PC-9 (cell line): ENCODE measurements at regions not wholly inside any gene's neighbourhood (a gene's known extent, or its start where the extent isn't known, plus 50 kb on each side); places are given as distances from the start of the nearest gene placed in this dataset.

Source experiments
- BruUV-seq: library from RNA; stranded (reverse); fragments of 400-500 nt; replicated peaks from 2 replicates; lab custom pipeline; 2021; lab: Mats Ljungman, UMichigan
- CTCF ChIA-PET: fragments of 300-600 bp; sonication (Branson Sonifier 250); formaldehyde crosslinking; loops from one replicate; lab custom pipeline; 2022; ENCODE audit warnings: antibody characterized with exemption; lab: Charles Lee
- POLR2A ChIA-PET: fragments of 300-600 bp; sonication (Branson Sonifier 250); formaldehyde crosslinking; loops from one replicate; lab custom pipeline; 2022; ENCODE audit warnings: antibody characterized with exemption; ENCODE audit not compliant: unreplicated experiment; lab: Charles Lee
- DNase-seq, 2 experiments: peaks; one replicate each; pipeline versions ENCODE4 v3.0.0 to v3.0.0-alpha.2; 2015 to 2022; ENCODE audit warnings: mixed read lengths in 1 of 2
- H2AFZ ChIP-seq: fragments of 200-600 bp; sonication (generic); 2 replicates; pipeline ENCODE4 v1.8.1; 2017; ENCODE audit warnings: antibody characterized with exemption
- H3F3A ChIP-seq: fragments of 200-600 bp; sonication (generic); 2 replicates; pipeline ENCODE4 v1.8.1; 2017; ENCODE audit warnings: antibody characterized with exemption, mild to moderate bottlenecking, low read depth; ENCODE audit not compliant: insufficient read depth
- H3K27ac ChIP-seq: fragments of 200-600 bp; sonication (generic); 2 replicates; pipeline ENCODE4 v1.6.1; 2016; ENCODE audit warnings: mixed run types
- H3K27me3 ChIP-seq: fragments of 200-600 bp; sonication (generic); 2 replicates; pipeline ENCODE4 v1.6.1; 2016; ENCODE audit warnings: low read depth, mixed run types; ENCODE audit not compliant: insufficient read depth
- H3K36me3 ChIP-seq: fragments of 200-600 bp; sonication (generic); 2 replicates; pipeline ENCODE4 v1.6.1; 2016; ENCODE audit warnings: low read depth, mixed run types
- H3K4me1 ChIP-seq: fragments of 200-600 bp; sonication (generic); replicated peaks from 2 replicates; pipeline ENCODE4 v1.6.1; 2016; ENCODE audit warnings: mixed run types; ENCODE audit not compliant: insufficient read depth
- H3K4me2 ChIP-seq: fragments of 200-600 bp; sonication (generic); 2 replicates; pipeline ENCODE4 v1.6.1; 2017; ENCODE audit warnings: mixed run types
- H3K4me3 ChIP-seq: fragments of 200-600 bp; sonication (generic); 2 replicates; pipeline ENCODE4 v1.6.1; 2016; ENCODE audit warnings: mixed run types
- H3K79me2 ChIP-seq: fragments of 200-600 bp; sonication (generic); 2 replicates; pipeline ENCODE4 v1.6.1; 2017; ENCODE audit warnings: low read depth, mixed run types
- H3K9me2 ChIP-seq: fragments of 200-600 bp; sonication (generic); 2 replicates; pipeline ENCODE4 v1.8.1; 2017; ENCODE audit warnings: mild to moderate bottlenecking; ENCODE audit not compliant: insufficient read depth
- H3K9me3 ChIP-seq: fragments of 200-600 bp; sonication (generic); 2 replicates; pipeline ENCODE4 v1.8.1; 2016; ENCODE audit warnings: low read depth; ENCODE audit not compliant: insufficient read depth
- H4K20me1 ChIP-seq: fragments of 200-600 bp; sonication (generic); 2 replicates; pipeline ENCODE4 v1.8.1; 2017; ENCODE audit not compliant: insufficient read depth
- EZH2 ChIP-seq: fragments of 200-600 bp; sonication (generic); IDR thresholded peaks from 2 replicates; pipeline ENCODE4 v1.8.0; 2017; ENCODE audit warnings: antibody characterized with exemption, low read depth
- intact Hi-C: fragments of 100-400 bp; cut with micrococcal nuclease; formaldehyde crosslinking; loops from one replicate; pipeline ENCODE4 v1.10.0; 2022; ENCODE audit not compliant: unreplicated experiment
- TF ChIP-seq, protein P1 (sequence below): fragments of 200-600 bp; sonication (generic); conservative IDR thresholded peaks from 2 replicates; pipeline ENCODE4 v1.6.1; 2017; ENCODE audit warnings: mixed run types, antibody characterized with exemption, mild to moderate bottlenecking, moderate library complexity

DNA sequence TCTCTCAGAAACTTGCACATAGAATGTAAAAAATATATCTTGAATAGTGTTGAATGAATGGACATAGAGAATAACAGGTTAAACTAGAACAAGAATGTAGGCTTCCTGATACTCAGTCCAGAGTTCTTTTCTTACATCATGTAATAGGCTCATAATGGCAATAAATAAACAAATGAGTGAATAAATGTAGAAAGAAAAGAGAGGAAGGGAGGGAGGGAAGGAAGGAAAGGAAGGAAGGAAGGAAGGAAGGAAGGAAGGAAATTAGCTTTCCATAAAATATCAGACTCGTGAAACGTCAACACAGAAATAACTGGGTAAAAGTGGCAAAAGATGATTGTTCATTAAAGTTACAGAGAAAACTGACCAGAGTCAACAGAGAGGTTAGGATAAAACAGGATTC is 2001.0 kb downstream of the LRRC4C start:
- Histone ChIP-seq H3F3A (no peaks in the 10 kb centered on the region), H3K9me3 (no peaks in the 10 kb centered on the region), H3K36me3 (no peaks in the 10 kb centered on the region), H4K20me1 (no peaks in the 10 kb centered on the region), H3K27ac (no peak overlapping the region), H3K4me1 (no peaks in the 10 kb centered on the region), H3K9me2 (no peaks in the 10 kb centered on the region), H3K4me2 (no peak overlapping the region), H3K4me3 (no peak overlapping the region), H3K79me2 (no peaks in the 10 kb centered on the region), H3K27me3 (no peaks in the 10 kb centered on the region), H2AFZ (no peak overlapping the region)
- CTCF ChIA-PET, result no interaction called here
- intact Hi-C loops, result no loop called here
- POLR2A ChIA-PET, result no interaction called here
- no TSS peak for BruUV-seq
- TF ChIP-seq, protein P1, sequence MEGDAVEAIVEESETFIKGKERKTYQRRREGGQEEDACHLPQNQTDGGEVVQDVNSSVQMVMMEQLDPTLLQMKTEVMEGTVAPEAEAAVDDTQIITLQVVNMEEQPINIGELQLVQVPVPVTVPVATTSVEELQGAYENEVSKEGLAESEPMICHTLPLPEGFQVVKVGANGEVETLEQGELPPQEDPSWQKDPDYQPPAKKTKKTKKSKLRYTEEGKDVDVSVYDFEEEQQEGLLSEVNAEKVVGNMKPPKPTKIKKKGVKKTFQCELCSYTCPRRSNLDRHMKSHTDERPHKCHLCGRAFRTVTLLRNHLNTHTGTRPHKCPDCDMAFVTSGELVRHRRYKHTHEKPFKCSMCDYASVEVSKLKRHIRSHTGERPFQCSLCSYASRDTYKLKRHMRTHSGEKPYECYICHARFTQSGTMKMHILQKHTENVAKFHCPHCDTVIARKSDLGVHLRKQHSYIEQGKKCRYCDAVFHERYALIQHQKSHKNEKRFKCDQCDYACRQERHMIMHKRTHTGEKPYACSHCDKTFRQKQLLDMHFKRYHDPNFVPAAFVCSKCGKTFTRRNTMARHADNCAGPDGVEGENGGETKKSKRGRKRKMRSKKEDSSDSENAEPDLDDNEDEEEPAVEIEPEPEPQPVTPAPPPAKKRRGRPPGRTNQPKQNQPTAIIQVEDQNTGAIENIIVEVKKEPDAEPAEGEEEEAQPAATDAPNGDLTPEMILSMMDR, result no peak
- TF ChIP-seq EZH2, result no peak
- no peak for DNase-seq

DNA sequence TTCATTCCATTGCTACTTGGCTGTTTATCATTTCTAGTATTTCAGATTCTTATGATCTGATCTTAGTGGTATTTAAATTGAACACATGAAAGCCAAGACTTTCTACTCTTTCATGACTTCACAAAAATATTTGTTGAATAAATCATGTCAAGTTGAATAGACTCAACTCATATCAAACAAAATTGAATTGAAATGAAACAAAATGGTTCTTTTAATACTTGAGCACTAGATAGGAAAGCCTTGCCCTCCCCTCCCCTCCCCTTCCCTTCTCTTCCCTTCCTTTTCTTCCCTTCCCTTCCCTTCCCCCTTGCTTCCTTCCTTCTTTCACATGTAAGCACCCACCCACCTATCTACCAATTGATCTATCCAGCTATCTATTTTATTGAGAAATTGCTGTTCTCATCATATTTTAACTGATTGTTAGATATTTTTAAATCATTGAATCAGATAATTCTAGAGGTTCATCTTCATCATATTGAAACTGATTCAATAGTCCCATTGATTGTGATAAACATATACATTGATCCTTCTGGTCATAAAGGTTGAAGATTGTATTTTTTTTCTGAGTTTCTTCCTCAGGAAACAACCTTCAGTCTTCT is 2015.9 kb downstream of the LRRC4C start:
- Histone ChIP-seq H4K20me1 (no peaks in the 10 kb centered on the region), H3K27ac (no peak overlapping the region), H3K4me1 (no peaks in the 10 kb centered on the region), H3K9me3 (no peaks in the 10 kb centered on the region), H3F3A (no peaks in the 10 kb centered on the region), H2AFZ (no peak overlapping the region), H3K4me2 (no peak overlapping the region), H3K4me3 (no peak overlapping the region), H3K79me2 (no peaks in the 10 kb centered on the region), H3K36me3 (no peaks in the 10 kb centered on the region), H3K27me3 (no peaks in the 10 kb centered on the region), H3K9me2 (no peaks in the 10 kb centered on the region)
- no peak for DNase-seq
- intact Hi-C loops, result no loop called here
- BruUV-seq, result no TSS peak
- ChIA-PET CTCF (no interaction called here), POLR2A (no interaction called here)
- TF ChIP-seq EZH2, result no peak
- TF ChIP-seq, protein P1, result no peak

DNA sequence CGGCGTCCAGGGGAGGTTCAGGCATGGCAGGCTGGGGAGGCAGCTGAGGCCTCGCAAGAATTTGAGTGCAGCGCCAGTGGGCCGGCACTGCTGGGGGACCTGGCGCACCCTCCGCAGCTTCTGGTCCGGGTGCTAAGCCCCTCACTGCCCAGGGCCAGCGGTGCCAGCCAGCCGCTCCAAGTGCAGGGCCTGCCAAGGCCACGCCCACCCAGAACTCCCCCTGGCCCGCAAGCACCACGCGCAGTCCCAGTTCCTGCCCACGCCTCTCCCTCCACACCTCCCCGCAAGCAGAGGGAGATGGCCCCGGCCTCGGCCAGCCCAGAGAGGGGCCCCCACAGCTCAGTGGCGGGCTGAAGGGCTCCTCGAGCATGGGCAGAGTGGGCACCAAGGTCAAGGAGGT is 2017.3 kb downstream of the LRRC4C start:
- no peaks in the 10 kb centered on the region for H3F3A ChIP-seq
- no peak overlapping the region for H3K4me3 ChIP-seq
- no peaks in the 10 kb centered on the region for H3K27me3 ChIP-seq
- H4K20me1 ChIP-seq, result no peaks in the 10 kb centered on the region
- ChIA-PET CTCF (no interaction called here), POLR2A (no interaction called here)
- no peaks in the 10 kb centered on the region for H3K36me3 ChIP-seq
- no peak overlapping the region for H3K4me2 ChIP-seq
- DNase-seq, result no peak
- no peaks in the 10 kb centered on the region for H3K9me2 ChIP-seq
- no peaks in the 10 kb centered on the region for H3K9me3 ChIP-seq
- no peak overlapping the region for H3K27ac ChIP-seq
- H3K79me2 ChIP-seq, result no peaks in the 10 kb centered on the region
- intact Hi-C loops, result no loop called here
- BruUV-seq, result no TSS peak
- H3K4me1 ChIP-seq, result no peaks in the 10 kb centered on the region
- no peak for TF ChIP-seq EZH2
- TF ChIP-seq, protein P1, result no peak
- H2AFZ ChIP-seq, result no peak overlapping the region
